Liver (tissue), 3 donors: ENCODE measurements at regions not wholly inside any gene's neighbourhood (a gene's known extent, or its start where the extent isn't known, plus 50 kb on each side); places are given as distances from the start of the nearest gene placed in this dataset.

Source experiments
- CTCF ChIP-seq: fragments of 150-350 bp; IDR thresholded peaks from 2 replicates; pipeline ENCODE4 v1.5.1; 2017; ENCODE audit warnings: improper control_type of control experiment, low read depth, low read length; ENCODE audit not compliant: missing input control
- RAD21 ChIP-seq, 2 donors: IDR thresholded peaks; 2 replicates each; pipeline ENCODE4 v1.6.1; 2016; ENCODE audit warnings: antibody characterized with exemption in 2 of 2, mild to moderate bottlenecking in 2 of 2
- TAF1 ChIP-seq: conservative IDR thresholded peaks from 2 replicates; pipeline ENCODE4 v1.6.1; 2016; ENCODE audit warnings: antibody characterized with exemption, mild to moderate bottlenecking
- donor health status: healthy.
- donor health status: healthy.

DNA sequence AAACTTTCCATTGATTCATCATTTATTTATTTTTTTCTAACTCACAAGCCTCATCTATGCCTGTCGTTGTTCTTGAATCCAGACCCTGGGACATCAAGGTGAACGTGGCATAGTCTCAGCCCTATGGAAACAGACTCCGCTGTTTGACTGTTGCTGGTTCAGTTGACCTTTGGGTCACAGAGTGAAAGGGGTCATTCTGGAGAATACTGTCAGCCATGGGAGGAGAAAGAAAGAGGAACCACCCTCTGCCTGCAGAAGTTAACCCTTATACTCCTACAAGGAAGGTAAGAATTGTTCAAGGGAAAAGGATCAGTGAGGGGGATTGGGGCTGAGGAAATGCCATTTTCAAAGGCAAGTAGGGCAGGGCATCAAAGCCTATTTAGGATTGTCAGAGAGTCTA lies 387.6 kb upstream of the MAF start:
- TF ChIP-seq TAF1 (no peak), CTCF (no peak), RAD21 (IDR thresholded peaks at IDR 0.05) (no peak)
